Mesendoderm (in vitro differentiated cells): ENCODE measurements at regions not wholly inside any gene's neighbourhood (a gene's known extent, or its start where the extent isn't known, plus 50 kb on each side); places are given as distances from the start of the nearest gene placed in this dataset.
"Not testable (repeated sequence)": the region's sequence is repeated elsewhere in the genome, so short reads cannot be mapped to it uniquely, and the experiment has no call there.

Experiments
- DNase-seq: peaks from one replicate; pipeline ENCODE4 v3.0.0; 2013
- H2AK5ac ChIP-seq: 2 replicates; pipeline ENCODE4 v1.6.1; 2013; ENCODE audit warnings: low read length, inconsistent platforms
- H2BK120ac ChIP-seq: 2 replicates; pipeline ENCODE4 v1.6.1; 2013; ENCODE audit warnings: low read depth, mild to moderate bottlenecking, low read length, moderate library complexity, mixed read lengths
- H2BK15ac ChIP-seq: replicated peaks from 2 replicates; pipeline ENCODE4 v1.6.1; 2013; ENCODE audit warnings: low read depth, mild to moderate bottlenecking, moderate library complexity
- H2BK5ac ChIP-seq: 2 replicates; pipeline ENCODE4 v1.6.1; 2013; ENCODE audit warnings: low read length, inconsistent platforms
- H3K18ac ChIP-seq: 2 replicates; pipeline ENCODE4 v1.6.1; 2013; ENCODE audit warnings: mild to moderate bottlenecking, low read length, mixed read lengths
- H3K23ac ChIP-seq: one replicate; pipeline ENCODE4 v1.6.1; 2013; ENCODE audit warnings: low read length
- H3K27ac ChIP-seq: 2 replicates; pipeline ENCODE4 v1.5.1; 2013; ENCODE audit warnings: low read depth, mild to moderate bottlenecking, inconsistent platforms, low read length, moderate library complexity
- H3K27me3 ChIP-seq: 2 replicates; pipeline ENCODE4 v1.6.1; 2013; ENCODE audit warnings: low read length, control low read depth, mild to moderate bottlenecking, inconsistent platforms; ENCODE audit not compliant: insufficient read depth, poor library complexity
- H3K36me3 ChIP-seq: 2 replicates; pipeline ENCODE4 v1.6.1; 2013; ENCODE audit warnings: low read length, inconsistent platforms; ENCODE audit not compliant: control insufficient read depth, insufficient read depth
- H3K4ac ChIP-seq: one replicate; pipeline ENCODE4 v1.6.1; 2013; ENCODE audit warnings: low read depth, mild to moderate bottlenecking, low read length, moderate library complexity
- H3K4me1 ChIP-seq: 2 replicates; pipeline ENCODE4 v1.6.1; 2013; ENCODE audit warnings: low read depth, low read length, inconsistent platforms; ENCODE audit not compliant: control insufficient read depth
- H3K4me2 ChIP-seq: 2 replicates; pipeline ENCODE4 v1.6.1; 2013; ENCODE audit warnings: low read length
- H3K4me3 ChIP-seq: 2 replicates; pipeline ENCODE4 v1.5.1; 2013; ENCODE audit warnings: mild to moderate bottlenecking, low read length
- H3K56ac ChIP-seq: one replicate; pipeline ENCODE4 v1.6.1; 2013; ENCODE audit warnings: low read length
- H3K79me1 ChIP-seq: 2 replicates; pipeline ENCODE4 v1.6.1; 2013; ENCODE audit warnings: low read length, inconsistent platforms
- H3K79me2 ChIP-seq: 2 replicates; pipeline ENCODE4 v1.6.1; 2013; ENCODE audit warnings: mild to moderate bottlenecking, low read length; ENCODE audit not compliant: control insufficient read depth, insufficient read depth
- H3K9ac ChIP-seq: 2 replicates; pipeline ENCODE4 v1.6.1; 2013; ENCODE audit warnings: low read length, inconsistent platforms
- H4K5ac ChIP-seq: one replicate; pipeline ENCODE4 v1.6.1; 2013; ENCODE audit warnings: low read length
- H4K8ac ChIP-seq: one replicate; pipeline ENCODE4 v1.6.1; 2013; ENCODE audit warnings: low read depth, mild to moderate bottlenecking, control low read depth, low read length, moderate library complexity
- WGBS: extraction: QIAGEN DNeasy Blood & Tissue Kit; methylation state at CpG from one replicate; pipeline ENCODE4 v1.1.7; 2013; ENCODE audit warnings: low lambda C conversion rate, missing lambda C conversion rate; ENCODE audit not compliant: insufficient coverage; ENCODE audit errors: extremely low coverage; 5-methylcytosine and 5-hydroxymethylcytosine counted together

DNA sequence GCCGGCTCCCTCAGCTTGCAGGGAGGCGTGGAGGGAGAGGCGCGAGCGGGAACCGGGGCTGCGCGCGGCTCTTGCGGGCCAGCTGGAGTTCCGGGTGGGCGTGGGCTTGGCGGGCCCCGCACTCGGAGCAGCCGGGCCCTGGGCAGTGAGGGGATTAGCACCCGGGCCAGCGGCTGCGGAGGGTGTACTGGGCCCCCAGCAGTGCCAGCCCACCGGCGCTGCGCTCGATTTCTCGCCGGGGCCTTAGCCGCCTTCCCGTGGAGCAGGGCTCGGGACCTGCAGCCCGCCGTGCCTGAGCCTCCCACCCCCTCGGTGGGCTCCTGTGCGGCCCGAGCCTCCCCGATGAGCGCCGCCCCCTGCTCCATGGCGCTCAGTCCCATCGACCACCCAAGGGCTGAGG lies 588.9 kb upstream of the SLC35B3 start:
- not testable (repeated sequence) for H3K9ac ChIP-seq, H3K79me2 ChIP-seq, H3K27ac ChIP-seq, H3K4me2 ChIP-seq, H3K79me1 ChIP-seq, H3K18ac ChIP-seq, DNase-seq, H2BK120ac ChIP-seq, H4K8ac ChIP-seq, H4K5ac ChIP-seq, H3K27me3 ChIP-seq, H3K23ac ChIP-seq, H2BK5ac ChIP-seq, H3K56ac ChIP-seq, H2AK5ac ChIP-seq, H3K4ac ChIP-seq, H3K4me3 ChIP-seq, H2BK15ac ChIP-seq, H3K4me1 ChIP-seq, H3K36me3 ChIP-seq
- no CpG with 5 or more reads among the region's 38 CpGs for WGBS

DNA sequence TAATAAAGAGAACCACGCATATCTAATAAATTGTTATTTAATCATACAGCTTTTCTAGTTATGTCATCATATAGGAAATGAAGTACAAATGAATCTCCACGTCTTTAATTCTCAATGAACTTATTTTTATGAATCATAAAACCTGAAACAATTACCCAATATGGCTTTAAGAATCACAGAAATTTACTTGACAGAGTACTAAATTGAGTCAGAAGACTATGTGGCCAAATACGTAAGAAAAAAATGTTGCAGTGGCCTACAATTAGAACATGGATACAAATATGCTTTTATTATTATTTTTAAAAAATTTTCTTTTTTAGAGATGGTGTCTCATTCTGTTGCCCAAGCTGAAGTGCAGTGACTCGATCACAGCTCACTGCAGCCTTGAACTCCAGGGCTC lies 584.7 kb upstream of the SLC35B3 start:
- Histone ChIP-seq H3K4me1 (no peaks in the 10 kb centered on the region), H3K79me2 (no peaks in the 10 kb centered on the region), H3K4me3 (no peak overlapping the region), H3K27me3 (no peaks in the 10 kb centered on the region), H3K79me1 (no peaks in the 10 kb centered on the region), H2BK15ac (no peak overlapping the region), H4K8ac (no peak overlapping the region), H3K36me3 (no peaks in the 10 kb centered on the region), H3K4ac (no peak overlapping the region), H3K27ac (no peak overlapping the region), H3K56ac (no peak overlapping the region), H2BK5ac (no peak overlapping the region), H3K23ac (no peak overlapping the region), H4K5ac (no peak overlapping the region), H3K4me2 (no peak overlapping the region), H3K18ac (no peak overlapping the region), H2BK120ac (no peak overlapping the region), H2AK5ac (no peak overlapping the region), H3K9ac (no peak overlapping the region)
- DNase-seq = no peak
- WGBS = no CpG with 5 or more reads among the region's 4 CpGs

DNA sequence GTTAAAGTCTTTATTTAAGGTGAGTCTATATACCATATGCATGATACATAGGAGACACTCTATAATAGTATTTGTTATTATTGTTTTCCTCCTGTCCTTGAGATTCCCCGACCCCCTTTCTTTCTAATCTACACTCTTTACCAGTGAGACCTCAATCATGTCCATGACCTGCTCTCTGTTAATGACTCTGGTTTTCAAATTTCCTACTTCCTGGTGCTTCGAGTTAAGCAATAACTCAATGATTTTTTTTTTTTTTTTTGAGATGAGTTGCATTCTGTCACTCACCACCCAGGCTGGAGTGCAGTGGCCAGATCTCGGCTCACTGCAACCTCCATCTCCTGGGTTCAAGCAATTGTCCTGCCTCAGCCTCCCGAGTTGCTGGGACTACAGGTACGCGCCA lies 574.6 kb upstream of the SLC35B3 start:
- no CpG with 5 or more reads among the region's 6 CpGs for WGBS
- H3K4me1 ChIP-seq = no peaks in the 10 kb centered on the region

DNA sequence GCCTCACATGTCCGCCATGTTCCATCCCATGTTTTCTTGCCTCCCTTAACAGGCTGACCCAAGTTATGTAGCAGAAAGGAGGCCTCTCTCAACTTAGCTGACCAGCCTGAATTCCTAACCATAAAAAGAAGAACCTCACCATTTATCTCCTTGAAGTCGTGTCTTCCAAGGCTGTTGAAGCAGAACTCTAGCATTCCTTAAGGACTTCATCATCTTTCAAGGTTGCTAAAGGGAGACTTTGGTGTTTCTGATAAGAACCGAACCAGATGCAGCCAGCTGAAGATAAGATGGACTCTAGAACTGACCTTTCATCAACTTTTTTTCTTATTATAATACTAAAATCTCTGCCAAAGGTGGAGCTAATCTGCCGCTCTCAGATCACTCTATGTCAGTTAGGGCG lies 571.7 kb upstream of the SLC35B3 start:
- Histone ChIP-seq H3K27me3 (no peaks in the 10 kb centered on the region), H3K36me3 (no peaks in the 10 kb centered on the region), H3K9ac (no peak overlapping the region), H2BK15ac (no peak overlapping the region), H3K4ac (no peak overlapping the region), H2BK120ac (no peak overlapping the region), H3K27ac (no peak overlapping the region), H4K8ac (no peak overlapping the region), H3K79me2 (no peaks in the 10 kb centered on the region), H3K4me1 (no peaks in the 10 kb centered on the region), H3K18ac (no peak overlapping the region), H2AK5ac (no peak overlapping the region), H4K5ac (no peak overlapping the region), H2BK5ac (no peak overlapping the region), H3K56ac (no peak overlapping the region), H3K79me1 (no peaks in the 10 kb centered on the region), H3K4me3 (no peak overlapping the region), H3K23ac (no peak overlapping the region), H3K4me2 (no peak overlapping the region)
- WGBS = no CpG with 5 or more reads among the region's 5 CpGs
- DNase-seq = peak; percentile 29

More for the DNA sequence above, 574.6 kb upstream of the SLC35B3 start:
- Histone ChIP-seq H2AK5ac (no peak overlapping the region), H3K79me2 (no peaks in the 10 kb centered on the region), H3K27me3 (no peaks in the 10 kb centered on the region), H3K4me2 (no peak overlapping the region), H3K4me3 (no peak overlapping the region), H2BK5ac (no peak overlapping the region), H2BK15ac (no peak overlapping the region), H3K18ac (no peak overlapping the region), H3K27ac (no peak overlapping the region), H3K9ac (no peak overlapping the region), H3K23ac (no peak overlapping the region), H4K5ac (no peak overlapping the region), H3K36me3 (no peaks in the 10 kb centered on the region), H3K79me1 (no peaks in the 10 kb centered on the region), H2BK120ac (no peak overlapping the region), H4K8ac (no peak overlapping the region), H3K4ac (no peak overlapping the region), H3K56ac (no peak overlapping the region)
- DNase-seq = no peak

DNA sequence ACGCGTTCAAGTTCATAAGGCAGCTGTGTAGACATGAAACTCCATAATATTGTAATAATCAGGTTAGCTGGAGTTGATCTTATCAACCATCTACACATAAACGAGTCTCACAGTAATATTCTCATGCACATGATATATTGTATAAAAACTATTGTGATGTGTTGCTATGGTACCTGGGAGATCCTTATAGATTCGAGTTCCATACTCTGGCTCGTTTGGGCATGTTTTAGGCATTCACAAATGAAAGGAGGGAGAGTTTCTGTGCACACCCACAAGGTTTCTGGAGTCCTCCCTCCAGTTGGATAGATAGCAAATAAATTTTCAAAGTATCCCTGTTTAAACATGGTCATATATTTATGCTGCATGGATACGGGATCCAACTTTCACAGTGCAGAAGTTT lies 567.5 kb upstream of the SLC35B3 start:
- no peak overlapping the region for H2BK15ac ChIP-seq
- no peak overlapping the region for H3K4me2 ChIP-seq
- H3K27ac ChIP-seq = no peak overlapping the region
- H2BK5ac ChIP-seq = no peak overlapping the region
- H4K8ac ChIP-seq = no peak overlapping the region
- H2AK5ac ChIP-seq = no peak overlapping the region
- H3K9ac ChIP-seq = no peak overlapping the region
- no peak overlapping the region for H3K56ac ChIP-seq
- no peak overlapping the region for H3K18ac ChIP-seq
- no peaks in the 10 kb centered on the region for H3K4me1 ChIP-seq
- H3K79me2 ChIP-seq = no peaks in the 10 kb centered on the region
- no peaks in the 10 kb centered on the region for H3K79me1 ChIP-seq
- no peaks in the 10 kb centered on the region for H3K36me3 ChIP-seq
- DNase-seq = no peak
- WGBS = no CpG with 5 or more reads among the region's 6 CpGs
- no peak overlapping the region for H4K5ac ChIP-seq
- H3K4ac ChIP-seq = no peak overlapping the region
- H3K27me3 ChIP-seq = no peaks in the 10 kb centered on the region
- H3K23ac ChIP-seq = no peak overlapping the region
- no peak overlapping the region for H3K4me3 ChIP-seq
- no peak overlapping the region for H2BK120ac ChIP-seq

DNA sequence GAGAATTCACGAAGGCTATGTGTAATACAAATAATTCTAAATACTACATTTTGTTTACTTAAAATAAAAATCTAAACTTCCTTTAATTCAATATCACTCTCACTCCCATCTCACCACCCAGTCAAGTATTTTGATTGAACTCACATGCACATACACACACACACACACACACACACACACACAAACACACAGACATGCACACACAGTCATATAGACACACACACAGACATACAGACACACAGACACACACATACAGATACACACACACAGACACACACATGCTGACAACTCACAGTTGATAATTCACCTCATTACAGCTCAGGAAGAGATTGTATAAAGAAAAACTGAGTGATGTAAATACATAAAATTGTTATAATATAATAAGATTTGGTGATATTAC lies 559.8 kb upstream of the SLC35B3 start:
- no peaks in the 10 kb centered on the region for H3K36me3 ChIP-seq
- H3K9ac ChIP-seq = no peak overlapping the region
- H3K4me3 ChIP-seq = no peak overlapping the region
- no peak for DNase-seq
- no peak overlapping the region for H4K8ac ChIP-seq
- no peak overlapping the region for H3K27ac ChIP-seq
- no peak overlapping the region for H3K4me2 ChIP-seq
- no peak overlapping the region for H3K23ac ChIP-seq
- no peak overlapping the region for H4K5ac ChIP-seq
- no peaks in the 10 kb centered on the region for H3K4me1 ChIP-seq
- no peak overlapping the region for H2BK120ac ChIP-seq
- no peak overlapping the region for H2BK5ac ChIP-seq
- no peaks in the 10 kb centered on the region for H3K27me3 ChIP-seq
- WGBS = no CpG with 5 or more reads among the region's 1 CpG
- no peak overlapping the region for H3K4ac ChIP-seq
- H3K79me1 ChIP-seq = no peaks in the 10 kb centered on the region
- H3K79me2 ChIP-seq = no peaks in the 10 kb centered on the region
- H3K18ac ChIP-seq = no peak overlapping the region
- H2AK5ac ChIP-seq = no peak overlapping the region
- H2BK15ac ChIP-seq = no peak overlapping the region
- H3K56ac ChIP-seq = no peak overlapping the region
